ENCODE measurements at regions not wholly inside any gene's neighbourhood (a gene's known extent, or its start where the extent isn't known, plus 50 kb on each side); places are given as distances from the start of the nearest gene placed in this dataset.
"Not testable (repeated sequence)": the region's sequence is repeated elsewhere in the genome, so short reads cannot be mapped to it uniquely, and the experiment has no call there.

DNA sequence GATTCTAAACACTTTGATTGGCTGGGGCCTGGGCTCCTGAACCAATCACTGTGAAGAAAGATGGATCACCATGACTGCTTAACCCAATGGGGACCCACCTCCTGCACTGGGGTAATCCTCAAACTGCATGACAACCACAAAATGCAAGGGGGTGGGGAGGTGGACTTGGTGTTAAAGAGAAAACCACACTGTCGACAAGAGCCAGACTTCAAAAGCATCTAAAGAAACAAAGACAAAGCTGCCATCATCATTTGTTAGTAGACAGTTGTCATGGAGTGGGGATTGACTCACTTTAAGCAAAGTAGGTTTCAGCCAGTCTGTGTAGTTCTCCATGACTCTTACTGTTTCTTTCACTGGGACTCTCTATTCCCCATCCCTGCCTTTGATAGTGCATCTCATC lies 433.8 kb downstream of the PLPP3 start:
- DNase-seq = no peak

GRCh38 chr1:56142301-56142700 lies 437.1 kb downstream of the PLPP3 start:
- no peak for DNase-seq

DNA sequence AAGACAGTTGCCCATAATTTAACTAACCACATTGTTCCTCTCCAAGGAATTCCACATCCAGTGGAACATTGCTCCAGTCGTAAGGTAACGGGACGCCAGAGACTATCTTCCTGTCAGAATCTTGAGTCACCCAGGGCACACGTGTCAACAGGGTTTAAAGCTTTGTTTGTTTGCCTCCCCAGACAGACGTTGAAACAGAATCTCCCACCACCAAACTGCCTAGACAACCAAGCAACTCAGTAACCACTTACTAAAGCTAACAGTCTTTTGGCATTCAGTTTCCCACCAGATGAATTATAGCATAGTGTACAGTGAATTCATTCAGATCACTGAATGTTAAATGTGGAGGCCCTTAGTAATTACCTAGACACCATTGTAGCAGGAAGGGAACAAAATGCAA lies 439.5 kb downstream of the PLPP3 start:
- no peak for DNase-seq

- DNase-seq = no peak
These were observed 441.6 kb downstream of the PLPP3 start for GRCh38 chr1:56137521-56138505.

- no peak for DNase-seq
These were observed 442.3 kb downstream of the PLPP3 start for GRCh38 chr1:56137090-56137489.

DNA sequence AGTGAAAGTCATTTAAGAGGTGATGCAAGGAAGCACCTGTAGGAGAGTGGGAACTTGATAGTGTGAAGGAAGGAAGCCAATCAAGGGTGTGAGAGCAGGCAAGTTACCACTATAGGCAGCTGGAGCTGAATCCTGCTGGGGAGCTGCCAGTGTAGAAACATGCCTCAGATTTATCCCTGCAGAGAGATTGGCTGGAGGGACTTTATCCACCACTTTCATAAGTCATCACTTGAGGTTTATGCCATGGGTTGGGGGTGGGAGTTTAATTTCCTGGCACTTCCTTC lies 443.6 kb downstream of the PLPP3 start:
- no peak for DNase-seq

DNA sequence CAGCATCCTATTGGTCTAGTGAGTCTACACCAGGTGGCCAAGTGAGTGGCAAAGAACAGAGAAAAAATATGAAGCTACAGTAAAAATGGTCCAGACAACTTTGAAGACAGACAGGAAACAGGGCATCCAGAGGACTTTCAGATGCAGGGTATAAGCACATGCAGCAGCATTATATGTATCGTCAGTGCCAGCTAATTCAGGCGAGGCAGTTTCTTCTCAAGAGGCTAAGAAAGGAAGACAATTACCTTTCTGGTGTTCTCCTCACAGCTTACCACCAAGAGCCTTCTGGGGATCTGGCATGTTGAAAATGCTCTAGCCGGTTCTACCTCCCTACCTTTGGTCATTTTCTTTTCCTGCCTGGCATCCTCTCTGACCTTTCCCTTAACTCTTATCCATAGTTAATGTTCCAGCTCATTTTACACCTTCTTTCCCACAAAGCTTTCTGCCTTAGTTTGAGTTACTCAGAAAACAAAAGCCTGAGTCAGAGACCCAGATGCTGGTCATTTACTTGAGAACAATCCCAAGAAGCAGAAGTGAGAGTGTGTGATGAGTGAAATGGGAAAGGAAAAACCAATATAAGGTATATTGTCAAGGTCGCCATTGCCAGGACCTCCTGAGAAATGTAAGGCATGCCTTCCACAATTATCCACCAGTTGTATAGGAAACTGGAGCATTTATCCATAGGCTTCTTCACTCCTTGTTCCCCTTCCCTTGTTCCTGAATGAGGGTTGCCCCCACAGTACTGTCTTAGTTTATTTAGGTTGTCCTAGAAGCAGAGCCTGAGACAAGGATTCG lies 444.1 kb downstream of the PLPP3 start:
- no peak for DNase-seq

- DNase-seq = no peak
These were observed 445.6 kb downstream of the PLPP3 start for GRCh38 chr1:56133522-56134472.

DNA sequence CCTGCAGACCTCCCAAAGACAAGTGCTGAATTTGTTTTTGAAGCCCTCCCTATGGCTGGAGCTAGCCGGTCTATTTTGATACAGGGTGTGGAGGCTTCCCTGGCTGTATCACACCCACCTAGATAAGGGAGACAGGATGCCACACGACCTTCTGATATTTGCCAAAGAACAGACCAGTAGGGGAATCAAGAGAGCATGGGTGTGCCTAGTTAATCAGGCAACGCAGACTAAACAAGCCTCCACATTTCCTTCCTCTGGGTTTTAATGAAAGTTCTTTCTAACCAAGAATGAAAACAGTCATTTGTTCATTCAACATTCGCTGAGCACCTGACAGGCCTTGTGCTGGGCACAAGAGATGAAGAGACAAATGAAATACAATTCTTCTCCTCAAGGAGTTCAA lies 446.8 kb downstream of the PLPP3 start:
- no peak for DNase-seq

DNA sequence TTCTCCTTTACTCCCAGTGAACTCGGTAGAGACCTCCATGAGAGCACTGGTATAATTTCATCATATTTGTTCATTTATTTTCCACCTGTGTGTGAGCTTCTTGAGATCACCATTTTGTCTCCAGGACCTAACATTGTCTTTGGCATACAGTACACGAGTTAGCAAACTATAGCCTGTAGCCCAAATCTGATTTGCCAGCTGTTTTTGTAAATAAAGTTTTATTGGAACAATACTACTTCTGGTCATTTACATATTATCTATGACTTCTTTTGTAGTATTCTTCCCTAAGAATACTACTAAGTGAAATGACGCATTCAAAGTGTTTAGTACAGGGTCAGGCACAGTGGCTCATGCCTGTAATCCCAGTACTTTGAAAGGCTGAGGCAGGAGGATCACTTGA lies 449.5 kb downstream of the PLPP3 start:
- DNase-seq = no peak

DNA sequence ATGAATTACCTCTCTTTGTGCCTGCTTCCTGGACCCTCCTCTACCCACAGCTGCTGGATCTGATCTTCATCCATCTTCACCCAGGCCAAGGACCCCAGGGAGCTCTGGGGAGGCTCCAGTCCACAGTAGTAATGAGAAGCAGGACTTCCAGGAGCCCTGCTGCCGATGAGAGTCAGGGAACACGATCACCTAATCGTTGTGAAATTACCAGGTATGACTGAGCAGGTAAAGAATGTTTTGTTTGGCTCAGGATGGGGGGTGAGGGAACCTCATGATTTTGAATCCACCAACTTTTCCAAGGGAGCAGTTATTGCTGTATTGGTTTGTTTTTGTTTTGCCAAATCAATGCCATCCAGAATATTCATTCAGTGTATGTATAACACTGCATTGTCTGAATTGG lies 454.0 kb downstream of the PLPP3 start:
- no peak for DNase-seq

GRCh38 chr1:56123826-56124225 lies 455.5 kb downstream of the PLPP3 start:
- DNase-seq = no peak

DNA sequence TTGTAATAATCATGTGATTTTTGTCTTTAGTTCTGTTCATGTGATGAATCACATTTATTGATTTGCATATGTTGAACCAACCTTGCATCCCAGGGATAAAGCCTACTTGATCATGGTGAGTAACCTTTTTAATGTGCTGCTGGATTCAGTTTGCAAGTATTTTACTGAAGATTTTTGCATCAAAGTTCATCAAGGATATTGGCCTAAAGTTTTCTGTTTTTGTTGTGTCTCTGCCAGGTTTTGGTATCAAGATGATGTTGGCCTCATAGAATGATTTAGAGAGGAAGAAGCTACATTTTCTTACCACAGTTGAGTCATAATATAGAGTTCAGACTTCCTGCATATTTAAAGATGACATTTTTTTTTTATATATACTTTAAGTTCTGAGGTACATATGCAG lies 455.9 kb downstream of the PLPP3 start:
- no peak for DNase-seq

DNA sequence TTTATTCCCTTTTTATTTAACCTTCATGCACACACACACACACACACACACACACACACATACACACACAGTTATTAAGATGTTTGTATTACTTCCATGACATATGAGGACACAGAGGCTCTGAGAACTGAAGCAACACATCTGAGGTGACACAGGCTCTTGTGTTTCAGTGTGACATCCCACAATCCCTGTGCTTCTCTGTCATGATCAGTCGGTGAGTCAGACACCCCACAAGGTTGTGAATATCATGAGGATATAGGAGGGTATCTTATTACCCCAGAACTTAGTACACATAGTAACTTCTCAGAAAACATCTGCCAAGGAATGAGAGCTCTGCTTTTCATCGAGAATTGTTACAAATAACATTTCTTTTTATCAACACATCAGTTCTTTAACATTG lies 459.3 kb downstream of the PLPP3 start:
- DNase-seq = no peak

DNA sequence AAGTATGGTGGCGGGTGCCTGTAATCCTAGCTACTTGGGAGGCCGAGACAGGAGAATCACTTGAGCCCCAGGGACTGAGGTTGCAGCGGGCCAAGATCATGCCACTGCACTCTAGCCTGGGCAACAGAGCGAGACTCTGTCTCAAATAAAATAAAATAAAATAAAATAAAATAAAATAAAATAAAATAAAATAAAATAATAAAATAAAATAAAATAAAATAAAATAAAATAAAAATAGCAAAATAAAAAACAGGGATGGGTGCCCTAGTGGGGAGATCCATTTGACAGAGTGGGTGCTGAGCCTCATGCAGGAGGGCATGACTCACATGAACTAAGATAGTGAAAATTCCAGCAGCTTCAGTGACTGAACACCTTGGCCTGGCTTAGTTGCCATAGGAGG lies 460.7 kb downstream of the PLPP3 start:
- DNase-seq = not testable (repeated sequence)

GRCh38 chr1:56115701-56116100 lies 463.7 kb downstream of the PLPP3 start:
- no peak for DNase-seq

DNA sequence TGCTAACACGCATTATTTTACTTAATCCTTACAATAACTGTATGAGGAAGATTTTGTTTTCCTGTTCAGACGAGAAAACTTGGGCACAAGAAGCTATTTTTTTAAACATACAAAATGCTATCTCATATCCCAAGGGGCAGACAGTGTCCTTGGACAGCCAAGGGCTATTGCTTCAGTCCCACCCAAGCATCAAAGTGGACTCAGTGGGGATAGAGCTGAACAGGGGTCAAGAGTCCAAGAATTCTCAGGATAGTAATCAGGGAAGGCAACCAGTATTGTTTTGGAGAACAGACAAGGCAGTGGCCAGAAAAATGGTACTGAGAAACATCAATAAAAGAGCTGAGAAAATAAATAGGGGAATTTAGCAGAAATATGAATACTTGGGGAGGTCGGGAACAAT lies 465.7 kb downstream of the PLPP3 start:
- DNase-seq = no peak

DNA sequence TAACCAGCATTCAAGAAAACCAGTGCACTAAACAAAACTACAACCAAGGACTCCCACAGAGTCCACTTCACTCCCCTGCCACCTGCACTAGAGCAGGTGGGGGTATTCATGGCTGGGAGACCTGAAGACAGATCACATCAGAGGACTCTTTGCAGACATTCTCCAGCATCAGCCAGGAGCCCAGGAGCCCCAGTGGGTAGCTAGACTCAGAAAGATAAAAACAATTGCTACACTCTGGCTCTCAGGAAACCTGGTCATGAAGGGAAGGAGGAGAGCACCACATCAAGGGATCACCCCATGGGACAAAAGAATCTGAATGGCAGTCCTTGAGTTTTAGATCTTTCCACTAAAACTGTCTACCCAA lies 472.1 kb downstream of the PLPP3 start:
- DNase-seq = no peak

DNA sequence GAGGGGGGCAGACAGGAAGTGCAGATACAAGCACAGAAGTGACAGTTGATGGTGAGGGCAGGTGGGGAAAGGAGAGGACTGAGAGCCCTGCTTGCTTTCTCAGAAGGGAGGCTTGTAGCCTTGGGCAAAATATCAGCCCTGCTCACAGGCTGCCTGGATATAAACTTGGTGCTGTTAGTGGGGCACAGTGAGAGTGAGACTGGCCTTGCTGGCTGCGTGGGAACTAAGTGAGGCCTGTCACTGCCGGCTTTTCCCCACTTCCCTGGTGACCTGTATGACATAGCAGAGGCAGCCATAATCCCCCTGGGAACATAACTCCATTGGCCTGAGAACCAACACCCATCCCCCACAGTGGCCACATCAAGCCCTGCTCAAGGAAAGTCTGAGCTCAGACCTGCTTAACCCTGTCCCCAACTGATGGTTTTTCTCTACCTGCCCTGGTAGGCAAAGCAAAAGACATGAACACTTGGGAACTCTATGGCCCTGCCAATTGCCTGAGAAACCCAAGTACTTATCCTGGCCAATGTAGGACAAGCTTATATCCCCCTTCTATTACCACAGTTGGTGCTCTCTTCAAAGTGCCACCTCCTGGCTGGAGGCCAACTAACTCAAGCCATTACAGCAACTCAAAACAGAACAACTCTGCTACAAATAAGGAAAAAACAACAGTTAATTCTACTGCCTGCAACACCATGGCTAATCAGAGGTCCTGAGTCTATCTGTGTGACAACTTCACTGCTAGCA lies 472.7 kb downstream of the PLPP3 start:
- no peak for DNase-seq

- no peak for DNase-seq
These were observed 474.0 kb downstream of the PLPP3 start for GRCh38 chr1:56105397-56105796.

DNA sequence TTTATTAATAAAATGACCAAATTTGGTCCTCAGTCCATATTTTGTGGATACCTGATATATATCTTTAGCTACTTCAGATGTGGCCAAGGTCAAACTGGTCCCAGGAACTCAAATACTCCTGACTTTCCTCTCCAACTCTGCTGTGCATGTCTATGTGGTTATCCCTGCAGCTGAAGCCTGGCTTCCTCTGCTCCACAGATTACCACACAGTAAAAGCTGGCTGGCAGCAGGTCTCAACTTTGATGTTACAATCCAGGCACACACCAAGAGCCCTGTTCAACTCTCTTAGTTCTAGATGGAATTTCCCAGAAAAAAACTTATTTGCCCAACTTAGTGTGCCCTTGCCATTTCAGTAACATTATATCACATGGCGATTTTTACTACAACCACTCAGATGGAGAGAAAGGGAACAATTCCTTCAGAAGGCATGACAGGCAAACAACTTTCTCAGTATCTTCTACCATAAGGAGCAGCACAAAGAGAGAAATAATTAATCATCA lies 479.5 kb downstream of the PLPP3 start:
- DNase-seq = no peak

GRCh38 chr1:56098946-56099345 lies 480.4 kb downstream of the PLPP3 start:
- DNase-seq = no peak

Measured in NCI-H510A (cell line).